ENCODE measurements at regions not wholly inside any gene's neighbourhood (a gene's known extent, or its start where the extent isn't known, plus 50 kb on each side); places are given as distances from the start of the nearest gene placed in this dataset.

GRCh38 chr6:4187480-4187879 is 52.1 kb upstream of the ECI2 start:
- TF ChIP-seq CTCF (IDR thresholded peaks at IDR 0.05; ENCODE audit: low read depth, low read length) (no peak), EZH2phosphoT487 (IDR thresholded peaks at IDR 0.05; ENCODE audit: low read depth) (no peak)
